ENCODE measurements at regions not wholly inside any gene's neighbourhood (a gene's known extent, or its start where the extent isn't known, plus 50 kb on each side); places are given as distances from the start of the nearest gene placed in this dataset.

DNA sequence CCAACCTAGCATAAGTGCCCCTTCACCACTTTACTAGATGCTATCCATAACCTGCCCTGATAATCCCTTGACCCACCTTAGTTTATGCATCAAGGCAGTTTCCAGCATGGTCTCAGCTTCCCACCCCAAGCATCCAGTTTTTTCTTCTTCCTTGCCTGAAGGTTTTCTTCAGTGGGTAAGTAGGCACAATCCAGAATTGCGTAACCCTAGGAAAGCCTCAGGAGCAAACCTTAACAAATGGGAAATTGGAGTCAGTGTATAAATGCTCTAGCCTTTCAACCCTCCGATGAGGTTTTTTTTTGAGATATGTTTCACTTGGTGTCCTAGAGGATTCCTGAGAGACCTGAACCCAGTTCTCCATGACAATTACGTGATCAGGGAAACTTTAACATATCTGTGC is 614.0 kb upstream of the BOD1L1 start:
- H3K27me3 ChIP-seq (ENCODE audit: control insufficient read depth in 5 of 5, insufficient read depth in 4 of 5, low read length in 5 of 5): no peaks in the 10 kb centered on the region
- H3K27ac ChIP-seq (ENCODE audit: low read depth, low read length): no peak overlapping the region
- no peaks in the 10 kb centered on the region for H3K9me3 ChIP-seq (ENCODE audit: control insufficient read depth in 5 of 5, low read length in 5 of 5)
- H3K36me3 ChIP-seq (ENCODE audit: control insufficient read depth in 5 of 5, insufficient read depth in 5 of 5, low read length in 5 of 5): no peaks in the 10 kb centered on the region
- no peaks in the 10 kb centered on the region for H3K4me1 ChIP-seq (ENCODE audit: control insufficient read depth in 5 of 5, insufficient read depth in 5 of 5, low read length in 5 of 5)
- H3K9ac ChIP-seq (ENCODE audit: low read length in 5 of 5): no peak overlapping the region
- no peak overlapping the region for H3K4me3 ChIP-seq (ENCODE audit: low read depth in 1 of 5, low read length in 5 of 5)

DNA sequence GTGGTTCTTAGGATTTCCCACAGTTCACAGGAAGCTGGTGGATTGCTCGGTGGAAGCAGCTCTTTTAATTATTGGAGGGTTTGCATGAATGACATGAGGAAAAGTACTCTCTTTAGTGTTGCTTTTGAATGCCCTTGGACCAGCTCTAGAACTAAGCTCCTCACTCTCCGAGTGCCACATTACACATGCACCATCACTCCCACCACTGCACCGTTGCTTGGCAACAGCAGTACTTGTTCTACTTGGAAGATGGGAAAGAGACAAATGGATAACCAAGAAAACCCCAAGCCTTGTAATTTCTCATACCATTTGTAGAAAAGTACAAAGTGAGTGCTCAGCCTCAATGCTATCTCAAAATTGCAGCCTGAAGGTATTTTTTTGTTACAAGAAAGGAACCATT is 620.2 kb upstream of the BOD1L1 start:
- H3K36me3 ChIP-seq (ENCODE audit: control insufficient read depth in 5 of 5, insufficient read depth in 5 of 5, low read length in 5 of 5): no peaks in the 10 kb centered on the region
- no peaks in the 10 kb centered on the region for H3K9me3 ChIP-seq (ENCODE audit: control insufficient read depth in 5 of 5, low read length in 5 of 5)
- no peaks in the 10 kb centered on the region for H3K27me3 ChIP-seq (ENCODE audit: control insufficient read depth in 5 of 5, insufficient read depth in 4 of 5, low read length in 5 of 5)
- H3K4me1 ChIP-seq (ENCODE audit: control insufficient read depth in 5 of 5, insufficient read depth in 5 of 5, low read length in 5 of 5): no peaks in the 10 kb centered on the region
- H3K4me3 ChIP-seq (ENCODE audit: low read depth in 1 of 5, low read length in 5 of 5): no peak overlapping the region
- H3K27ac ChIP-seq (ENCODE audit: low read depth, low read length): no peak overlapping the region
- no peak overlapping the region for H3K9ac ChIP-seq (ENCODE audit: low read length in 5 of 5)

DNA sequence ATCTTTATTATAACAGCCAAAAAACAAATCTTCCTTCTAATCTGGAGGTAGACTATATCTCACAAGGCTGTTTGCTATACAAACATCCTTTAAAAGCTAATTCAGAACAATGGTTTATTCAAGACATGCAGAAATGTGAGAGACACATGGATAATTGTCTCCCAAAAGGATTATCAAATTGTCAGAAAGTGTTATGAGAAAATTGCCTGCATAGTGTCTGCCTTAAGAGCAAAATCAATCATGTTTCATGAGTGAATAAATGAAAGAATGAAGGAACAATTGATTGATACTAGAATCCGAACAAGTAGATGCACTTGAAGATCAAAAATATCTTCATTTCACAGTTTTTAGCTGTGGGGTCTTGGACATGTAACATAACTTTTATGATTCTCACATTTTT is 621.7 kb upstream of the BOD1L1 start:
- H3K27ac ChIP-seq (ENCODE audit: low read depth, low read length): no peak overlapping the region

DNA sequence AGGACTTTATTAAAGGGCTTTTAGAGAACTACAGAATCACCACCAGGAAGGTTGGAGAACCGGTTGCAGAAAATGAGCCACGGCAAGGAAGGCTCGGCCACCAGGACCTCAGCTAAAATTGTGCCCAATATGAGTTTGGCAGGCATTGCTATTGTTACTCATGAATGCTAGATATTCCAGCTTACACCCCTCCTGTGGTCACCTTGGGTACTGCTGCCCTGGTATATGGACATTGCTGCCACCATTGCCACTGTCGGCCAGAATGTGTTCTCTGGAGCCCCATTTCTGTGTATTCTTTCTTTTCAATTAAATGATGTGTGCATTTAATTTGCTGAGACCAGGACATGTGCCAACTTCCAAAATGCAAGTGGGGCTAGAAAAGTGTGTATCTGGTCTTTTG is 626.7 kb upstream of the BOD1L1 start:
- Histone ChIP-seq H3K9me3 (ENCODE audit: control insufficient read depth in 5 of 5, low read length in 5 of 5) (no peaks in the 10 kb centered on the region), H3K4me3 (ENCODE audit: low read depth in 1 of 5, low read length in 5 of 5) (no peak overlapping the region), H3K27me3 (ENCODE audit: control insufficient read depth in 5 of 5, insufficient read depth in 4 of 5, low read length in 5 of 5) (no peaks in the 10 kb centered on the region), H3K27ac (ENCODE audit: low read depth, low read length) (no peak overlapping the region), H3K36me3 (ENCODE audit: control insufficient read depth in 5 of 5, insufficient read depth in 5 of 5, low read length in 5 of 5) (no peaks in the 10 kb centered on the region), H3K9ac (ENCODE audit: low read length in 5 of 5) (no peak overlapping the region), H3K4me1 (ENCODE audit: control insufficient read depth in 5 of 5, insufficient read depth in 5 of 5, low read length in 5 of 5) (no peaks in the 10 kb centered on the region)

More for the DNA sequence above, 621.7 kb upstream of the BOD1L1 start:
- H3K4me1 ChIP-seq (ENCODE audit: control insufficient read depth in 5 of 5, insufficient read depth in 5 of 5, low read length in 5 of 5): no peaks in the 10 kb centered on the region
- no peak overlapping the region for H3K9ac ChIP-seq (ENCODE audit: low read length in 5 of 5)
- H3K9me3 ChIP-seq (ENCODE audit: control insufficient read depth in 5 of 5, low read length in 5 of 5): no peaks in the 10 kb centered on the region
- no peaks in the 10 kb centered on the region for H3K27me3 ChIP-seq (ENCODE audit: control insufficient read depth in 5 of 5, insufficient read depth in 4 of 5, low read length in 5 of 5)
- no peak overlapping the region for H3K4me3 ChIP-seq (ENCODE audit: low read depth in 1 of 5, low read length in 5 of 5)
- H3K36me3 ChIP-seq (ENCODE audit: control insufficient read depth in 5 of 5, insufficient read depth in 5 of 5, low read length in 5 of 5): no peaks in the 10 kb centered on the region

DNA sequence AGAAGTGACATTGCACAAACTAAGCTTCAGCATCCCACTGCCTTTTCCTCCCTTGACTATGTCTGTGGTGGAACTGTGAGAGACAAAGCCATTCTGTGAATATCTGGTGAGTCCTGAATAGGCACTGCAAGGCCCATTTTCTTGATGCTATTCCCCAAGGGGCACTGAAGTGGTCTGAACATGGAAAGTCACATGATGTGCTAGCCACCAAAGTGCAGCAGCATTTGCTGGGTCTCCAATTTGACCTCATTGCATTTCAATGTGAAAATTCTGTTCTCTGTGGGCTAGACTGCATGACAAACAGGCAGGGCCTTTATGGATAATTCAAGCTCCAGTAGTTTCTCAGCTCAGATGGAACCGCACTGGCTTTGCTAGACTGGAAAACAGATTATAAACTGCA is 627.4 kb upstream of the BOD1L1 start:
- Histone ChIP-seq H3K4me3 (ENCODE audit: low read depth in 1 of 5, low read length in 5 of 5) (no peak overlapping the region), H3K36me3 (ENCODE audit: control insufficient read depth in 5 of 5, insufficient read depth in 5 of 5, low read length in 5 of 5) (no peaks in the 10 kb centered on the region), H3K4me1 (ENCODE audit: control insufficient read depth in 5 of 5, insufficient read depth in 5 of 5, low read length in 5 of 5) (no peaks in the 10 kb centered on the region), H3K27me3 (ENCODE audit: control insufficient read depth in 5 of 5, insufficient read depth in 4 of 5, low read length in 5 of 5) (no peaks in the 10 kb centered on the region), H3K9ac (ENCODE audit: low read length in 5 of 5) (no peak overlapping the region), H3K9me3 (ENCODE audit: control insufficient read depth in 5 of 5, low read length in 5 of 5) (no peaks in the 10 kb centered on the region), H3K27ac (ENCODE audit: low read depth, low read length) (no peak overlapping the region)

DNA sequence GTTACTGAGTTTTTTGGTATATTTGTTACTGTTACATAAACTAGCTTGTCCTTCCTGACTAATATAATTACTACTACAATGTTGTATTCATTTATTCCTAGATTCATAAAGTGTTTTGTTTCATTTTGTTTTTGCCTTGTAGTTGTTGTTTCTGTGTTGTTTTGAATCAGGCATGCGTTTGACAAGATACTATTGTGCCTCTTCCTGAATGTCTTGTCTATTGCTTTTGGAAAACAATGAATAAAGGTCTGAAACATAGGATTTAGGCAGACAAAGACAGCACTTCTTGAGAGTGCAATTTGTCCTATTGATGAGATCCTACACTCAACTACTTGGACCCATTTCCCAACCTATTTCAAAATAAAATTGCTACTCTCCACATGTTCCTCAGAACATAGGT is 630.4 kb upstream of the BOD1L1 start:
- no peak overlapping the region for H3K9ac ChIP-seq (ENCODE audit: low read length in 5 of 5)
- H3K9me3 ChIP-seq (ENCODE audit: control insufficient read depth in 5 of 5, low read length in 5 of 5): no peaks in the 10 kb centered on the region
- H3K4me1 ChIP-seq (ENCODE audit: control insufficient read depth in 5 of 5, insufficient read depth in 5 of 5, low read length in 5 of 5): no peaks in the 10 kb centered on the region
- no peaks in the 10 kb centered on the region for H3K27me3 ChIP-seq (ENCODE audit: control insufficient read depth in 5 of 5, insufficient read depth in 4 of 5, low read length in 5 of 5)
- no peak overlapping the region for H3K27ac ChIP-seq (ENCODE audit: low read depth, low read length)
- H3K36me3 ChIP-seq (ENCODE audit: control insufficient read depth in 5 of 5, insufficient read depth in 5 of 5, low read length in 5 of 5): no peaks in the 10 kb centered on the region
- no peak overlapping the region for H3K4me3 ChIP-seq (ENCODE audit: low read depth in 1 of 5, low read length in 5 of 5)

DNA sequence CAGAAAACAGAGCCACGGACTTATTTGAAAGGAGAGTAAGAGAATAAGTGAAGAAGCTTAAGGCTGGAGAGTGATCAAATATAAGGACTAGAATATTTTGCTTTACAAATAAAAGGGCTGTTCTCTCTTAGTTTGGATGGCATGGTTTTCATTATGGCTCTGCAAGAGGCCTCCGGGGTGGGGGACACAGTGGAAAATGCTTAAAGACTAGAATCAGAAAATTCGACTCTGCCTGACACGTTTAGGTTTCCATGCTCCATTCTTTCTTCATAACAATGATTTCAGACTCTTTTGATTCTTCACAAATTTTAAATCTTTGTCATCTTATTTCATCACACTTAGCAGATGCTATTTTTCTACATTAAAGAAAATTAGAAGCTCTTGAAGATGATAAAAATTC is 632.4 kb upstream of the BOD1L1 start:
- Histone ChIP-seq H3K27me3 (ENCODE audit: control insufficient read depth in 5 of 5, insufficient read depth in 4 of 5, low read length in 5 of 5) (no peaks in the 10 kb centered on the region), H3K36me3 (ENCODE audit: control insufficient read depth in 5 of 5, insufficient read depth in 5 of 5, low read length in 5 of 5) (no peaks in the 10 kb centered on the region), H3K4me3 (ENCODE audit: low read depth in 1 of 5, low read length in 5 of 5) (no peak overlapping the region), H3K9me3 (ENCODE audit: control insufficient read depth in 5 of 5, low read length in 5 of 5) (no peaks in the 10 kb centered on the region), H3K27ac (ENCODE audit: low read depth, low read length) (no peak overlapping the region), H3K9ac (ENCODE audit: low read length in 5 of 5) (no peak overlapping the region), H3K4me1 (ENCODE audit: control insufficient read depth in 5 of 5, insufficient read depth in 5 of 5, low read length in 5 of 5) (no peaks in the 10 kb centered on the region)

DNA sequence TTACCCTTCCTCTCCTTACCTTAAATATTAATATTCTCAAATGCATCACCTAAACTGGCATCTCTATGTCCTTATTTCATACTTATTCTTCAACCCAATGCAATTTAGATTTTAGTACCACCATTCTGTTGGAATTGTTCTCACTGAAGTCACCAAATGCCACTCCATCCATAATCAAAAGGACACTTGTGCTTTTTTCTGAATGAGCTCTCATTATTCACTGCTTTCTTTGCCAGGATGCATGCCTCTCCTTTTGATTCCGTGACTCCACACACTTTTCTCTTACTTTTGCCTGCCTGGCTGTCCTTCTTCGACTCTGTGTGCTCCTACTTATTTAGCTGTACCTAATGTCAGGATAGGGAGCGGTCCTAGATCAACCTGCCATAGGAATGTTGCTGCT is 633.1 kb upstream of the BOD1L1 start:
- H3K27me3 ChIP-seq (ENCODE audit: control insufficient read depth in 5 of 5, insufficient read depth in 4 of 5, low read length in 5 of 5): no peaks in the 10 kb centered on the region
- H3K9ac ChIP-seq (ENCODE audit: low read length in 5 of 5): no peak overlapping the region
- H3K36me3 ChIP-seq (ENCODE audit: control insufficient read depth in 5 of 5, insufficient read depth in 5 of 5, low read length in 5 of 5): no peaks in the 10 kb centered on the region
- no peak overlapping the region for H3K27ac ChIP-seq (ENCODE audit: low read depth, low read length)
- H3K4me1 ChIP-seq (ENCODE audit: control insufficient read depth in 5 of 5, insufficient read depth in 5 of 5, low read length in 5 of 5): peaks cover 0 to 5% (median 0%) of the 10 kb centered on the region in 5 donors
- H3K4me3 ChIP-seq (ENCODE audit: low read depth in 1 of 5, low read length in 5 of 5): no peak overlapping the region
- H3K9me3 ChIP-seq (ENCODE audit: control insufficient read depth in 5 of 5, low read length in 5 of 5): no peaks in the 10 kb centered on the region

DNA sequence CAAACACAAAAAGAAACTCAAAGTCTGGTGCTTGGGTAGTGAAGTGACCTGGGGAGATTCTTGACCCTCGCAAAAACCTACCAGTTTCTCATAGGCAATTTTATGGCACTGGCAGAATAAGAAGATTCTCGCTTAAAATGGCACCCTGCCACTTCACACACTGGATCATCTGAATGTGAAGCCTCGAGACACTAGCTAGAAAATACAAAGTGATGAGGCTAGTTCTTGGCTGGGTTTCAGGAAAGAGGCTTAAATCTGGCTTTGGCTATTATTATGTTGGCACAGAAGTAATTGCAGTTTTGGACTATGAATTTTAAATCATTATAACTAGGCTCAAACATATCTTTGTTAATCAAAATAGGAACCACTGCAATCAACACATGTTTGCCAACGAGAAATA is 634.7 kb upstream of the BOD1L1 start:
- Histone ChIP-seq H3K9me3 (ENCODE audit: control insufficient read depth in 5 of 5, low read length in 5 of 5) (no peaks in the 10 kb centered on the region), H3K4me3 (ENCODE audit: low read depth in 1 of 5, low read length in 5 of 5) (no peak overlapping the region), H3K27me3 (ENCODE audit: control insufficient read depth in 5 of 5, insufficient read depth in 4 of 5, low read length in 5 of 5) (no peaks in the 10 kb centered on the region), H3K36me3 (ENCODE audit: control insufficient read depth in 5 of 5, insufficient read depth in 5 of 5, low read length in 5 of 5) (no peaks in the 10 kb centered on the region), H3K27ac (ENCODE audit: low read depth, low read length) (no peak overlapping the region), H3K9ac (ENCODE audit: low read length in 5 of 5) (no peak overlapping the region), H3K4me1 (ENCODE audit: control insufficient read depth in 5 of 5, insufficient read depth in 5 of 5, low read length in 5 of 5) (peaks cover 0 to 8% (median 0%) of the 10 kb centered on the region in 5 donors)

DNA sequence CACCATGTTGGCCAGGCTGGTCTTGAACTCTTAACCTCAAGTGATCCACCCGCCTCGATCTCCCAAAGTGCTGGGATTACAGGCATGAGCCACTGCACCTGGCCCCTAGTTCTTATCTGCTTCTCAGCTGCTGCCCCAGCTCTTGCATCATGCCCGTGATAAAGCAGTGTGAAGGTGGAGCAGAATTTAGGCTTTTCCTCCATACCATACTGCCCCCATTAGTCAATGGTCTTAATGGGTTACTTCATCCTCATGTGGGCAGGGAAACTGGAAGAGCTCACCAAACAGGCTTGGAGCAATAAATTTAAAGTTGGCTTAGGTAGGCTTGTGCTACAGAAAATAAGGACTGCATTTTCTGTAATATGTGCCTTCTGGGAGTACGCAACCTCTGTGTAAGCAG is 636.9 kb upstream of the BOD1L1 start:
- peaks cover 0 to 8% (median 0%) of the 10 kb centered on the region in 5 donors for H3K4me1 ChIP-seq (ENCODE audit: control insufficient read depth in 5 of 5, insufficient read depth in 5 of 5, low read length in 5 of 5)
- H3K27me3 ChIP-seq (ENCODE audit: control insufficient read depth in 5 of 5, insufficient read depth in 4 of 5, low read length in 5 of 5): no peaks in the 10 kb centered on the region
- H3K36me3 ChIP-seq (ENCODE audit: control insufficient read depth in 5 of 5, insufficient read depth in 5 of 5, low read length in 5 of 5): no peaks in the 10 kb centered on the region
- H3K4me3 ChIP-seq (ENCODE audit: low read depth in 1 of 5, low read length in 5 of 5): no peak overlapping the region
- H3K9ac ChIP-seq (ENCODE audit: low read length in 5 of 5): no peak overlapping the region
- H3K27ac ChIP-seq (ENCODE audit: low read depth, low read length): no peak overlapping the region
- no peaks in the 10 kb centered on the region for H3K9me3 ChIP-seq (ENCODE audit: control insufficient read depth in 5 of 5, low read length in 5 of 5)

DNA sequence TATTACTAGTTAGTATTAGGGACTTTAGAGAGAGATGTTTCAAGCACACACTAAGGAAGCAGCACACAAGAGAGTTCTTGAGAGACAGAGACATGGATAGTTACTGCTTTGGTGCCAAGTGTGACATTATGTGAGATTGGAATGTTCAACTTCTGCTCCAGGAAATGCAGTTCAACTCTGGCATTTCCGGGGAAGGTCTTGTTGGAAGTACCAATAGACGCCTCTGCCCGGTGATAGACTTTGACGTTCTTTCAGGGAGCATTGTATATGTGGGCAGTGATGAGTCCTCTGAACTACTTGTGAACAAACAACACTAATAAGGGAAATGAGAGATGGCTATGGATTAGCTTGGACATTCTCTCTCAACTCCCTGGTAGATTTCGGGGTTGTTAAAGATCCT is 638.1 kb upstream of the BOD1L1 start:
- no peaks in the 10 kb centered on the region for H3K36me3 ChIP-seq (ENCODE audit: control insufficient read depth in 5 of 5, insufficient read depth in 5 of 5, low read length in 5 of 5)
- no peaks in the 10 kb centered on the region for H3K27me3 ChIP-seq (ENCODE audit: control insufficient read depth in 5 of 5, insufficient read depth in 4 of 5, low read length in 5 of 5)
- no peak overlapping the region for H3K27ac ChIP-seq (ENCODE audit: low read depth, low read length)

More for the DNA sequence above, 638.1 kb upstream of the BOD1L1 start:
- no peak overlapping the region for H3K9ac ChIP-seq (ENCODE audit: low read length in 5 of 5)
- no peaks in the 10 kb centered on the region for H3K9me3 ChIP-seq (ENCODE audit: control insufficient read depth in 5 of 5, low read length in 5 of 5)
- no peak overlapping the region for H3K4me3 ChIP-seq (ENCODE audit: low read depth in 1 of 5, low read length in 5 of 5)
- H3K4me1 ChIP-seq (ENCODE audit: control insufficient read depth in 5 of 5, insufficient read depth in 5 of 5, low read length in 5 of 5): peaks cover 0 to 8% (median 0%) of the 10 kb centered on the region in 5 donors

All from subcutaneous abdominal adipose tissue (tissue), 5 donors.